Liver (tissue), 7 donors: ENCODE measurements at regions not wholly inside any gene's neighbourhood (a gene's known extent, or its start where the extent isn't known, plus 50 kb on each side); places are given as distances from the start of the nearest gene placed in this dataset.
"Not testable (repeated sequence)": the region's sequence is repeated elsewhere in the genome, so short reads cannot be mapped to it uniquely, and the experiment has no call there.

Experiments used
- DNase-seq: peaks from one replicate; pipeline ENCODE4 v3.0.0-alpha.2; 2017; ENCODE audit warnings: low spot score
- H3K27ac ChIP-seq, 2 donors: one replicate each; pipeline ENCODE4 v1.7.0; 2013; ENCODE audit warnings: inconsistent platforms in 2 of 2, low read length in 2 of 2, control low read depth in 1 of 2, low read depth in 1 of 2, mild to moderate bottlenecking in 1 of 2
- H3K27me3 ChIP-seq, 4 donors: one replicate each; pipeline versions ENCODE4 v1.6.1 to v1.7.0; 2013; ENCODE audit warnings: low read length in 3 of 4, inconsistent platforms in 1 of 4, mild to moderate bottlenecking in 1 of 4, moderate library complexity in 1 of 4; ENCODE audit not compliant: control insufficient read depth in 4 of 4, insufficient read depth in 4 of 4
- H3K36me3 ChIP-seq, 4 donors: one replicate each; pipeline versions ENCODE4 v1.6.1 to v1.7.0; 2013; ENCODE audit warnings: low read length in 3 of 4, mild to moderate bottlenecking in 3 of 4, low read depth in 1 of 4, moderate library complexity in 1 of 4; ENCODE audit not compliant: control insufficient read depth in 4 of 4, insufficient read depth in 3 of 4
- H3K4me1 ChIP-seq, 4 donors: one replicate each; pipeline versions ENCODE4 v1.6.1 to v1.7.0; 2013; ENCODE audit warnings: low read length in 3 of 4, mild to moderate bottlenecking in 3 of 4, moderate library complexity in 1 of 4; ENCODE audit not compliant: control insufficient read depth in 4 of 4, insufficient read depth in 4 of 4
- H3K4me3 ChIP-seq, 3 donors: one replicate each; pipeline versions ENCODE4 v1.6.1 to v1.7.0; 2013; ENCODE audit warnings: low read length in 3 of 3, control low read depth in 1 of 3, low read depth in 1 of 3, mild to moderate bottlenecking in 1 of 3
- H3K9ac ChIP-seq, 2 donors: one replicate each; pipeline ENCODE4 v1.7.0; 2013; ENCODE audit warnings: low read length in 2 of 2, mild to moderate bottlenecking in 2 of 2, moderate library complexity in 2 of 2, control low read depth in 1 of 2, low read depth in 1 of 2
- H3K9me3 ChIP-seq, 4 donors: one replicate each; pipeline versions ENCODE4 v1.6.1 to v1.7.0; 2013; ENCODE audit warnings: low read length in 3 of 4; ENCODE audit not compliant: control insufficient read depth in 4 of 4
- EGR1 ChIP-seq, 2 donors: IDR thresholded peaks; 2 replicates each; pipeline ENCODE4 v1.6.1; 2016 to 2018; ENCODE audit warnings: antibody characterized with exemption in 2 of 2, low read depth in 2 of 2
- FOXA2 ChIP-seq: IDR thresholded peaks from 2 replicates; pipeline ENCODE4 v1.6.1; 2016; ENCODE audit warnings: antibody characterized with exemption
- JUND ChIP-seq, 2 donors: IDR thresholded peaks; 2 replicates each; pipeline ENCODE4 v1.6.1; 2016; ENCODE audit warnings: antibody characterized with exemption in 2 of 2
- NR2F2 ChIP-seq: IDR thresholded peaks from 2 replicates; pipeline ENCODE4 v1.6.1; 2016; ENCODE audit warnings: antibody characterized with exemption
- RAD21 ChIP-seq, 2 donors: IDR thresholded peaks; 2 replicates each; pipeline ENCODE4 v1.6.1; 2016; ENCODE audit warnings: antibody characterized with exemption in 2 of 2, mild to moderate bottlenecking in 2 of 2
- SP1 ChIP-seq: IDR thresholded peaks from 2 replicates; pipeline ENCODE4 v1.6.1; 2018; ENCODE audit warnings: antibody characterized with exemption, mild to moderate bottlenecking
- WGBS: extraction: QIAGEN DNeasy Blood & Tissue Kit; methylation state at CpG from one replicate; pipeline ENCODE4 v1.1.7; 2013; 5-methylcytosine and 5-hydroxymethylcytosine counted together
- TF ChIP-seq, protein P1 (sequence below): IDR thresholded peaks from 2 replicates; pipeline ENCODE4 v1.6.1; 2016; ENCODE audit warnings: antibody characterized with exemption, mild to moderate bottlenecking
- donor health status: healthy.
- donor health status: healthy.
- donor health status: healthy.
- donor health status: healthy.

DNA sequence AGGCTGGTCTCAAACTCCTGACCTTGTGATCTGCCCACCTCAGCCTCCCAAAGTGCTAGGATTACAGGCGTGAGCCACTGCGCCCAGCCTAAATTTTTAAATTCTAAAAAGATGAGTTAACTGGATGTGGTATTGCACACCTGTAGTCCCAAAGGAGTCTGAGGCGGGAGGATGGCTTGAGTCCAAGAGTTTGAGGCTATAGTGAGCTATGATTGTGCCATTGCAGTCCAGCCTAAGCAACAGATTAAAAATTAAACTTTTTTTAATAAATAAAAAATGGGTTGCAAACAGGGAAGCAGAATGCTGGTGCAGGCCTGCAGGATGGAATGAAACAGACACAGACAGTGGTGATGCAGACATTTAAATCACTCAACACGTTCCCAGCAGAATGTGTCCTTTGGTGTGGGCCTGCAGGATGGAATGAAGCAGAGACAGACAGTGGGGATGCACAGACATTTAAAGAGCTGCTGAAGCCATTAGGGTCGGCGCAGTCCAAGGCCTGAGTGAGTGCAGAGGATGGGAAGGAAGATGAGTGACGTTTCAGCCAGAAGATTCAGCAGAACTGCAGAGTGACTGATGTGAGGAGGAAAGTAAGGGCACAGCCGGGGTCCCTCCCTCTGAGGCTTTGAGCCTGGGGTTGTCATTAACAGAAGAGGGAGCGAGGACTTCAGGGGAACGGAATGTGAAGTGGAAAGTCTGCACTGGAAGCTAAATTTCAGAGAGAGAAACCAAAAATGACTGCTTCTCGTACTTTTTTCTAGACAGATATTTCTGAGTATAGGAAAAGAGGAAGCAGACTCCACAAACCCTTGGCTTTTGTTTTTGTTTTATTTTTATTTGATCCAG lies 117.5 kb downstream of the RIN2 start:
- 72% methylated on average over 11 of the region's 11 CpGs for WGBS
- no peaks in the 10 kb centered on the region for H3K27me3 ChIP-seq
- peak overlapping the region in 1 of 2 donors; percentile 33 for H3K27ac ChIP-seq
- no peak overlapping the region for H3K9ac ChIP-seq
- TF ChIP-seq FOXA2: no peak
- no peak for TF ChIP-seq EGR1 (IDR thresholded peaks at IDR 0.05; ENCODE audit: low read depth in 2 of 2)
- TF ChIP-seq, protein P1, sequence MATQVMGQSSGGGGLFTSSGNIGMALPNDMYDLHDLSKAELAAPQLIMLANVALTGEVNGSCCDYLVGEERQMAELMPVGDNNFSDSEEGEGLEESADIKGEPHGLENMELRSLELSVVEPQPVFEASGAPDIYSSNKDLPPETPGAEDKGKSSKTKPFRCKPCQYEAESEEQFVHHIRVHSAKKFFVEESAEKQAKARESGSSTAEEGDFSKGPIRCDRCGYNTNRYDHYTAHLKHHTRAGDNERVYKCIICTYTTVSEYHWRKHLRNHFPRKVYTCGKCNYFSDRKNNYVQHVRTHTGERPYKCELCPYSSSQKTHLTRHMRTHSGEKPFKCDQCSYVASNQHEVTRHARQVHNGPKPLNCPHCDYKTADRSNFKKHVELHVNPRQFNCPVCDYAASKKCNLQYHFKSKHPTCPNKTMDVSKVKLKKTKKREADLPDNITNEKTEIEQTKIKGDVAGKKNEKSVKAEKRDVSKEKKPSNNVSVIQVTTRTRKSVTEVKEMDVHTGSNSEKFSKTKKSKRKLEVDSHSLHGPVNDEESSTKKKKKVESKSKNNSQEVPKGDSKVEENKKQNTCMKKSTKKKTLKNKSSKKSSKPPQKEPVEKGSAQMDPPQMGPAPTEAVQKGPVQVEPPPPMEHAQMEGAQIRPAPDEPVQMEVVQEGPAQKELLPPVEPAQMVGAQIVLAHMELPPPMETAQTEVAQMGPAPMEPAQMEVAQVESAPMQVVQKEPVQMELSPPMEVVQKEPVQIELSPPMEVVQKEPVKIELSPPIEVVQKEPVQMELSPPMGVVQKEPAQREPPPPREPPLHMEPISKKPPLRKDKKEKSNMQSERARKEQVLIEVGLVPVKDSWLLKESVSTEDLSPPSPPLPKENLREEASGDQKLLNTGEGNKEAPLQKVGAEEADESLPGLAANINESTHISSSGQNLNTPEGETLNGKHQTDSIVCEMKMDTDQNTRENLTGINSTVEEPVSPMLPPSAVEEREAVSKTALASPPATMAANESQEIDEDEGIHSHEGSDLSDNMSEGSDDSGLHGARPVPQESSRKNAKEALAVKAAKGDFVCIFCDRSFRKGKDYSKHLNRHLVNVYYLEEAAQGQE: no peak
- no peak for TF ChIP-seq SP1
- TF ChIP-seq NR2F2: no peak
- TF ChIP-seq JUND (IDR thresholded peaks at IDR 0.05): no peak
- H3K36me3 ChIP-seq: no peaks in the 10 kb centered on the region
- peaks cover 0 to 2% (median under 1%) of the 10 kb centered on the region in 4 donors for H3K4me1 ChIP-seq
- no peak overlapping the region for H3K4me3 ChIP-seq
- H3K9me3 ChIP-seq: peaks cover 0 to 2% (median 0%) of the 10 kb centered on the region in 4 donors
- DNase-seq: no peak

DNA sequence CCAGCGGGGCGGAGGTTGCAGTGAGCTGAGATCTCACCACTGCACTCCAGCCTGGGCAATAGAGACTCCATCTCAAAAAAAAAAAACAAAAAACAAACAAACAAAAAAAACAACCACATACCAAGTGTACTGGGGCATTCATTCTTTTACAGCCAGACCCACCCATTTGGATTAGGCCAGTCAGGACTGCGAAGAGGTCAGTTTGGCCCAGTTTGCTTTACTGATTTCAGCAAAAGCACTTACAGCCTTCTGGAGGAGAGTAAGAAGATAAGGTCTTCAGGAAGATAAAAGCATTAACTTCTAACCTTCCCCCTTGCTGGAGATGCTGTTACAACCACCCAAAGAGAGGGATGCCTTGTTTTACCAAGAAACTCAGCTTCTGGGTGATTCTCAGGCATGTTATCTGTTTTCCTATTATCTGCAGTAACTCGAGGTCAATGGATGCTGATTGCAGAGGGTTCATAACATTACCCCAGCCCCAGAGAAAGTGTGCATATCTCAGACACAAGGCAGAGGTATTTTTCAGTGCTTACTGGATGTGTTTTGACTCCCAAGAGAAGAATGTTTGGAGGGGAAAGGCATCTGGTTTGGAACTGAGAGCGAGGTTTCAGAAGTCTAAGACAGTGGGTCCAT lies 118.9 kb downstream of the RIN2 start:
- Histone ChIP-seq H3K27me3 (no peaks in the 10 kb centered on the region), H3K36me3 (no peaks in the 10 kb centered on the region), H3K27ac (no peak overlapping the region), H3K9me3 (peaks cover 0 to 2% (median 0%) of the 10 kb centered on the region in 4 donors), H3K4me1 (peaks cover 0 to 2% (median under 1%) of the 10 kb centered on the region in 4 donors), H3K4me3 (no peak overlapping the region), H3K9ac (no peak overlapping the region)
- TF ChIP-seq NR2F2 (peak; percentile 45), RAD21 (IDR thresholded peaks at IDR 0.05) (no peak)
- DNase-seq: no peak
- WGBS: 88% methylated on average over 5 of the region's 5 CpGs

DNA sequence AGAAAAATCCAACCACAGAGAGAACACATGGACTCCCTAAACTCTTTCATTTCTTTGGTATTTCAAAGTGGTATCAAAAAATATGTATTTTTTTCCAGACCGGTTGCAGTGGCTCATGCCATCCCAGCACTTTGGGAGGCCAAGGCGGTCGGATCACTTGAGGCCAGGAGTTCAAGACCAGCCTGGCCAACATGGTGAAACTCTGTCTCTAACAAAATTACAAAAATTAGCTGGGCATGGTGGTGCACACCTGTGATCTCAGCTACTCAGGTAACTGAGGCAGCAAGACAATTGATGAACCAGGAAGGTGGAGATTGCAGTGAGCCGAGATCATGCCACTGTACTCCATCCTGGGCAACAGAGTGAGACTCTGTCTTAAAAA lies 121.8 kb downstream of the RIN2 start:
- H3K36me3 ChIP-seq, DNase-seq, H3K4me1 ChIP-seq, H3K4me3 ChIP-seq, H3K9ac ChIP-seq, H3K27ac ChIP-seq, H3K9me3 ChIP-seq, H3K27me3 ChIP-seq: not testable (repeated sequence)
- 94% methylated on average over 4 of the region's 4 CpGs for WGBS
